Activated naive CD4-positive, alpha-beta T cell treated with Interleukin-2 at 50 U/mL for 16 hours (primary cell): ENCODE measurements at regions not wholly inside any gene's neighbourhood (a gene's known extent, or its start where the extent isn't known, plus 50 kb on each side); places are given as distances from the start of the nearest gene placed in this dataset.
"Not testable (repeated sequence)": the region's sequence is repeated elsewhere in the genome, so short reads cannot be mapped to it uniquely, and the experiment has no call there.

ENCODE experiments used
- DNase-seq: peaks from one replicate; pipeline ENCODE4 v3.0.0-alpha.2; 2020

DNA sequence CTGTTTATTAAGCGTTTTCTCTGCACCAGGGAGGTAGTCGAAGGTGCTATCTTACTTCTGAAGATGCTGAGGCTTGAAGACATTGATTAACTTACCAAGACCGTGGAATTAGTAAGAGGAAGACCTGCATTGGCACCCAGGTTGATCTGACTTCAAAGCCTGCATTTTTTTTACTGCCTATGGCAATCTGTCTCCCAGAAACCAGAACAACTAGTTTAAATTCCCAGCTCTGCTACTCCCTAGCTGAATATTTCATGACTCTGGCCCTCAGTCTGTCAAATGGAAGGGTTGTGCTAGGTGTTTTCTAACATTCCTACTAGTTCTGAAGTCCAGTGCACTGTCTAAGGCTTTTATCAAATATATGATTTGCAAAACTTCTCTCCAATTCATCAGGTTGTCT, 52.0 kb upstream of the GRAMD1B start:
- no peak for DNase-seq

DNA sequence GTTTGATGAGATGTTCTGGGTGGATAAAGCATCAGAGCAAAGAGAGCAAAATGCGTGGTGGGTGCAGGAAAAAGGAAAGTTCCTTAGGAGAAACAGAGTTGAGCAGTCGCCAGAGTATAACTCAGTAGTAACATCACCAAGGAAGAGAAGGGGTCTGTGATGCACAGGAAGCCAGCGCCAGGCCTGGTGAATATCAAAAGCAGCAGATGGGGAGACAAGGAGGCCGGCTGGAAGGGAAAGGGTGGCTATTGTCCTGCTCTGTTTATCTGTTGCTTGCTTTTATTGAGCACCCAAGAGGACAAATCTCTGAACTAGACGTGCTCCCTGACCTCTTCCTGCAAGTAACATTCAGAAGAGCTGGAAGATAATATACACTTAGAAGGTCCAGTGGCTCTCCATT, 52.7 kb upstream of the GRAMD1B start:
- no peak for DNase-seq

DNA sequence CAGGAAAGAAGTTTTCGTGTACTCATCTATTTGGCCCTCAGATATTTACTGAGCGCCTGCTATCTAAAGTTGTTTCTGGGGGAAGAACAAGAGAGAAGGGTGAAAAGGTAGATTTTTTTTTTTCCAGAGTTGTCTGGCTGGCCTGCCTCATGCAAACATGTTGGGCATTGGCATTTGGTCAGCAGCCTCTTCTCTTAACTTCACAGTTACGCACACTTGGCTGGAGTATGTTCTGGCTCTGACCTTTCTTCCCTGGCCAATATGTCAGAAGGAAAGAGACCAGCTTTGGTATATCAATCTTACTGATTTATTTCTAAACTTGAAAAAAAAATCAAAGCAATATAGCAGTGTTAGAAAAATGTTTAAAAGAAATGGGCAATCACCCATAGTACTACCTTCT, 54.2 kb upstream of the GRAMD1B start:
- DNase-seq: no peak

DNA sequence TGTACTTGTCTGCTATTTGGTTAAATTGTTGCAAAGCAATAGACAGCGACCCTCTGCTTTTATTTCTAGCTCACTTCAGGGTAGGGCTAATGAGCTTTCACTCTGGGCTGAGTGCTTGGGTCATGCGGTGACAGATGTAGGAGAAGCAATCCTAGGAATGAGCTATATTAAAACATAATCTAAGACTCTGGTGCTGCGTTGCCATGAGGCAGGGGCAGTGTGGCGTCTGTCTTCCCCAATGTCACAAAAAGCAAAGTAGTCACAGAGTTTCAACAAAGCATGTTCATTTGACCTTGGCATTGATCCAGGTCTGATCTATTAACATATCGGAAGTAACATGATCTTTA, 55.5 kb upstream of the GRAMD1B start:
- no peak for DNase-seq

DNA sequence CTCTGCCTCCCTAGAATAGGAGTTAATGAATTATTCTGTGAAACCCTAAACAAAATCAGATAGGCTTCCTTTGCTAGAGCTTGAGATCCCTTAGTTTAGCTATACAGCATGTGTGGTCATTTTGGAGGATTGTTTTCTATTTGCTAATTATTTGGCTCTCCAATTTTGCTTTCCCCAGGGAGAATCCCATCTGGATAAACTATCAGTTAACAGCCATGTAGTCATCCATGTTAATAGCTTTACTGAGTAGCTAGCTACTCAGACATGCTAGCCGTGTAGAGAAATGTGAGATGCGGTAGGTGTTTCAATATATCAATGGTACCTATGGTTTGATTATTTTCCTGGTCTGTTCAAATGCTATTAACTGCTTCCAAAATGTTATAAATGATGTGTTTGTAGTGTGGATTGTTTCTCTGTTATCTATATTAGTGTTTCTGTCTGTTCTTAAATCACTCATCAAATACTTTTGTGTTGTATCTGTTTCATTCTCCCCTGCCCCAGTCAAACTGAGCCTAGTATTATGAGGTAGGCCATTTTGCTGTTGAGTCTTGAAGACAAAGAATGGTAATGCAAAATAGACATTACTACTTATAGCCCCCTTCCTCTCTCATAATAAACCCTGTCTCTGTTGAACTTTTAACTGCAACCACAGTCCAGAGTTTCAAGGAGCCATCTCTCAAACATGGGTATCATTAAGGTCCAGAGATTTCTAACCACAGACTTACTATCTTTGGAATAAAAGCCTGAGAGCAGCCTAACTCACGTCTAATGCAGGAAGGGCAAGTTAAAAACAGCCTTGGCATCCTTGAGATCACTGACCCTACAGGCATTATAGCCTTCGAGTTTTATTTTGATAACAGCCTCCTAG, 56.1 kb upstream of the GRAMD1B start:
- DNase-seq: no peak

DNA sequence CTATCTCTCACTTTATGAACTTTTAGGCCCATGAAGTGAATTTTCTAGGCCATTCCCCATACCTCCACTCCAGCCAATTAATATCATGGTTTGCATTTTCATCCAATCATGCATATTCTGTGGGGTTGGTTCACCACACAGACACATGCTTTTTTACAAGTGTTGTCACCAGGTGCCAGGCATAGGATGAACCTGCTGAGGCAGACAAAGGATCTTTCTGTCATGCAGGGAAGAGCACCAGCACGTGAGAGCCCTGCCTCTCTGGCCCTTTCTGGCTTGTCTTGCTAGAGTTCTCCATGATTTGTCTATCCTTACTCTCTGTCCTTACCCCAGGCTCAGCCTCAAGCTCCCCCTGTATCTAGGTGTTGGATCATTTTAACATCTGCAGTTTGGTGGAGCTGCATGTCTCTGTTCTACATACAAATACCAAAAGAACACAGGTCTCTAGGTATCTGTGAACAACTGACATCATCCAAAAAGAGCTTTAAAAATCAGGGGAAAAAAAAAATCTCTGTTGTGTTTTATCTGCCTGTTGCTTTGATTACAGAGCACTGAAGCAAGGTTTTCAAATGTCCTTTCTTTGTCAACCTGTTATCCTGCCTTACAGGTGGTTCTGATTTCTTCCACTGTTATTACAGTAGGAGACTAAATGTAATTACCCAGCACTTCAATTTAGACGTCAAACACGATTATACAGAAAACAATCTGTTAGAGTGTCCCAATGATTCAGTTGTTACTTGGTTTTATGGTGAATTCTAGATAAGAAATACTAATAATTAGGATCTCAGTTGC, 58.4 kb upstream of the GRAMD1B start:
- no peak for DNase-seq

DNA sequence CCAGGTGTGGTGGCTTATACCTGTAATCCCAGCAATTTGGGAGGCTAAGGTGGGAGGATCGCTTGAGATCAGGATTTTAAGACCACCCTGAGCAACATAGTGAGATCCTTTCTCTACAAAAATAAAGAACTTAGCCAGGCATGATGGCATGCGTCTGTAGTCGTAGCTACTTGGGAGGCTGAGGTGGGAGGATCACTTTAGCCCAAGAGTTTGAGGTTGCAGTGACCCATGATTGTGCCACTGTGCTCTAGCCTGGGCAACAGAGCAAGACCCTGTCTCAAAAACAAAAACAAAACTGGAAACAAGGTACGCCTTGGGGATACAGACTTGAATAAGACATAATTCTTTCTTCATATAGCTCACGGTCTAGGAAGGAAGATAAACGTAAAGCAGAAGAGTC, 63.1 kb upstream of the GRAMD1B start:
- no peak for DNase-seq

DNA sequence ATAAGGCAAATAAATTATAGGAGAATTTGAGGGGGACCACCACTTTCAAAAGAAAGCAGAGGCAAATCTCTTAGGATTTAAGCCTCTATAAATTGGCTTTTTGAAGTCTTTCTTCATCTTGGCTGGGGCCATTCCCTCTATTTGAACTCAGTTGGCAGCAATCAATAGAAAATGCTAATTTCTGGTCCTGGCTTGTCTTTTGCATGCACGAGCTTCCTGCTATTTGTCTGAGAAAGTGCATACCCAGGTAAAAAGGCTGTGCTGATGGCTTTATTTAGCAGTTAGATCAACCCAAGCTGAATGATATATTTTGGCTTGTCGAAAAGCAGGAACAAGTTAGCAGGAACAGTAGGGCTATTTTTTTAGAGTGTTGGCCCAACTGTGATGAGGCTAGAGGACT, 64.1 kb upstream of the GRAMD1B start:
- no peak for DNase-seq

DNA sequence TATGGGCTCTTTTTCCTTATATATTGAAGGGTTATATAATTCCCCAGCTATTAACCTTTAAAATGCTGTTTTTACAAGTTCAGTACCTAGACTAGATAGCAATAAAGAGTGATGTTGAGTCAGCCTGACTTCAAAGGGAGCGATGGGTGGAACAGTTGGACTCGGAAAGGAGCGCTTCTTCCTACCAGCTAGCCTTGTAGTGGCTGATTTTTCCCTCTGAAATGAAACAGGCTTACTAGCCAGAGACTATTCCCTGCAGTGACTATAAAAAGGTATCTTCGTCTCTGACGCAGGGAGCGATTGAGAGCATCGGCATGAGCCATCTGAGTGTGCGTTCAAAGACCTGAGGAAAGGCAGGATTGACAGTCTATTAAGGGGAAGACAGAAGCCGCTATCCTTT, 66.0 kb upstream of the GRAMD1B start:
- no peak for DNase-seq

DNA sequence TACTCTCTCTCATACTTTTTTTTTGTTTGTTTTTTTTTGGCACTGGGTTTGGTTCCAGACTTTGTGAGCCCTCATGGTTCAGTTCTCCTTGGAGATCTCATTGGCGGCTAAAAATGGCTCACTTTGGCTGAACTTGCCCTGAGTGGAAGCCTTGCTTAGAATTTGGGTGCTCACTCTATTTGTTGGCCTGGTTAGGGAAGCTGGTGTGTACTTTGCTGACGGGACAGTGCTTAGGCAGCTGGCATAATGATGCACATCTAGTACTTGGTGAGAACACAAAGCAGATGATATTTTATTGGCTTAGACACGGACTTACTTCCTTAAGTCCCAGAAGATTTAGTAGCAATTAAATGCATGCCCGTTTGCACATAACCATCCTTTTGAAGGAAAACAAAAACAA, 66.5 kb upstream of the GRAMD1B start:
- DNase-seq: no peak

DNA sequence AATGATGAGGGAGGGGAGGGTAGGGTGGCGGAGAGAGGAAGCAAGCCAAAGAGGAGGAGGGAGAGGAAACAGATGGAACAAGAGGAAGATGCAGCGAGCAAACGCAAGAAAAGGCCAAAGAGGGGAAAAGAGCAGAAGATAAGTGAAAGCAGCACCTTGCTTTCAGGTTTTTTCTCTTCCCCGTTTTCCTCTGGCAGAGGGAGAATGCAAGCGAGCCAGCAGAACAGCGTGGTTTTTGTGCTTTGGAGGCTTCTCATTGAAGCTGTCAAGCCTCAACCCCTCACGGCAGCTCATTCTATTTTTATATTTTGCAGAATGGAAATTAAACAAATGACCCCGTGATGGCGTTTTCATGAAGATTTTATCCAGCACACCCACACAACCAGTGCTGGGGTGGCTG, 67.1 kb upstream of the GRAMD1B start:
- DNase-seq: no peak

DNA sequence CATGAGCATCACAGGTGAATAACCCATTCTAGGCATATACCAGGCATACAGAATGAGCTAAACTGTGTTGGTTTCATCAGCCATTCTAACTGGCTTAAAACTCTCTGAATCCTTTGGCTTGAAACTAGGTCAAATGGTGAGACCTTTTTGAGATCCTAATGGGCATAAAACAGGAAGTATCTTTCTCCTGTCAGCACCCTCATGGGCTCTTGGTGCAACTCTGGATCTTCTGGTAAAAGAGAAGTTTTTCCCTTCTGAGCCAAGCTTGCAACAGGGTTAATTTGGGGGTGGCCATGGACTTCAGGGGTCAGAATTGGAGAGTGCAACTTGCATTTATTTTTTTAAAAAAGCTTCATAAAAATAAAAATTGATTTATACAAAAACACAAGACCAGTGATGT, 67.9 kb upstream of the GRAMD1B start:
- DNase-seq: no peak

DNA sequence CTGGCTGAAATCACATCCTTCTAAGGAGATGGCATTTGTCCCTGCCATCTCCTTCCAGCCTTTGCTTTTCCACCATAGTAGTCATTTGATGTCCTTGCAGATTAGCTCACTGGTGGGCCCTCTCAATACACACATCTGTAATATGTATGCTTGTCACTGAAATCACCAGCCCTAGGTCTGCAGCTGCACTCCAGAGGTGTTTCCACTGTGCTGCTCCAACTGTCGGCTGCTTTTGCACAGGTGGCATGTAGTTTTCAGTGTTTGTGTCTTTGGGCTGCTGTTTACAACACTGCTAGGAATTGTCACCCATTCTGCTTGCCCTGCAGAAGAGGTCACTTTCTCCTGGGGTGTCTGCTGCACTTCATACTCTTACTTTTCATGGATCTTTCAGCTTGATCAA, 69.0 kb upstream of the GRAMD1B start:
- DNase-seq: no peak

DNA sequence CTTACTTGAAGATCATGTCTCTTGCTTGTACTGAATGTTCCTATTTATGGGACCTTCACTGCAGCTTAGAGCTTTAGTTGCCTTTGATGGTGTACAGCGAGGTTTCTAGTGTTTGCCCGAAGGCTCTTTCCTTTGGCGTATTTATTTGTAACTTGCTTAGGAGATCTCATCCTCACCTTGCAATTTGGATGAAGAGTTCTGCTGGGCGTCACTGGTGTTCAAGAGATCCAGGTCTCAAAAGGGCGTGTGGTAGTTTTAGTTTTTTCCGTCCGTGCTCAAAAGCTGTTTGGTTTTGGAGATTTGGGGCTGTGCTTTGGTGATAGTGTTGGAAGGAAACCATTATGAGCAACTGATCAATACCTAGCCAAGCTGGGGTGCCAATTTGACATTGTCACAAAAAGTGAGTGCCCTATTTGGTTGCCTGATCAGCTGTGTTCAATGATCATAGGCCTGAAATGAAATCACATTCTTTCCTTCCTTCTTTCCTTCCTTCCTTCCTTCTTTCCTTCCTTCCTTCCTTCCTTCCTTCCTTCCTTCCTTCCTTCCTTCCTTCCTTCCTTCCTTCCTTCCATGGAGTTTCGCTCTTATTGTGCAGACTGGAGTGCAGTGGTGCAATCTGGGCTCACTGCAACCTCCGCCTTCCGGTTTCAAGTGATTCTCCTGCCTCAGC, 69.7 kb upstream of the GRAMD1B start:
- no peak for DNase-seq

DNA sequence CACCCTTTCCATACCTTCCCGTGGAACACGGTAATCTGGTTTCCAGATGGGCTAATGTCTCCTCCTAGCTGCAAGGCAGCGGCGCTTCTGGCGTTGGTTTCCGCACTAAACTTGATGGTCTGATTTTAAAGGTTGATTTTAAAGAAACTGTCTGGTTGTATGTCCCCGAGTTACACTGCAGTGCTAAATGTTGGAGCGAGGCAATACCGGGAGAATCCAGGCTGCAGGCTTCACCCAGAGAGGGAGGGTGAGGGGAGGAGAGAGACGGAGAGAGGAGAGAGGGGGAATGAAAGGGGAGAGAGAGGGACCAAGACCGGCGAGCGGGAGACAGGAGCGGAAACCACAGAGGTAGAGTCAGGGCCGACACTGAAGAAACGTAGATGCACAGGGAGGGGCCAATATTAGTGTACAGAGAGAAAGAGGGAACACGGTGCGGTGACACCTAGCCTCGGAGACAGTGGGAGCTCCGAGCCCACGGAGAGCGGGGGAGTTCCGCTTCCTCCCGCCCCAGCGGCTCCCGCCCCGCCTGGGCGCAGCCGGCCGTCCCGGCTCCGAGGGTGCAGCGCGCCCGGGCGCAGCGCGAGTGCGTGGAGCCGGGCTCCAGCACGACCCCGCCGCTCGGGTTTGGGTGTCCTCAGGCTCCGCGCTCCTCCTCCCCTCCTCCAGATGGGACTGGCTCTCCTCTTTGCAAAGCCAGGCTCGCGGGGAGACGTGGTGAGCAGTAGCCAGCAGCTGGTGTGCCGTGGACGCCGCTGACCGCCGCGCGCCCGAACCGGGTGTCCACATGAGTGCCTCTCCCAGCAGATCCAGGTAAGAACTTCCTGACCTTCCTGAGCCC, 71.9 kb upstream of the GRAMD1B start:
- peak; percentile 35 for DNase-seq

DNA sequence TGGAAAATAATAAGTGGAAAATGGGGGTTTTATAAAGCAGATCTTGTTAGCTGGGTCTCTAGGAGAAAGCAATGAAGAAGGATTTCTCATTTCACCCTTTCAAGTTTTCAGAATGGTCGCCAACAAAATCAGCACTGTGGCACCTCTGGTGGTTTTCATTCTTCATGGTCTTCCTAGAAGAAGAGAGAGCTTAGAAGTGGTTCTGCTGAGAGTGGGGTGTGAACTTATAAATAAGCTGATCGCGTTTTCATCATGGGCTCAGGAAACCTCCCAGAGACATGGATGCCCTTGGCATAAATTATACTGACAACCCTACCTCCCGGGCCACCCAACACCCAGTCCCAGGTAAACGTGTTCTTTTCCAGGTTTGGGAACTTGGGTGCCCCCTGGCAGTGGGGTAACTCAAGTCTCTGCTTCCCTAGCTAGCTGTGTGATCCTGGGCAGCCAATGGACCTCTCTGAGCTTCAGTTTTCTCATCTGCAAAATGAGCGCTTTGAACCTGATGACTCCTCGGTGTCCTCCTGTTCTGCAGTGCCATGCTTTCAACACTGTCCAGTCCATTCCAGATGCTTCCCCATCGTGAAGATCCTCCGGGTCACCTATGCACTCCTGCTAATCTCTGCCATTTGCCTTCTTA, 72.6 kb upstream of the GRAMD1B start:
- no peak for DNase-seq

DNA sequence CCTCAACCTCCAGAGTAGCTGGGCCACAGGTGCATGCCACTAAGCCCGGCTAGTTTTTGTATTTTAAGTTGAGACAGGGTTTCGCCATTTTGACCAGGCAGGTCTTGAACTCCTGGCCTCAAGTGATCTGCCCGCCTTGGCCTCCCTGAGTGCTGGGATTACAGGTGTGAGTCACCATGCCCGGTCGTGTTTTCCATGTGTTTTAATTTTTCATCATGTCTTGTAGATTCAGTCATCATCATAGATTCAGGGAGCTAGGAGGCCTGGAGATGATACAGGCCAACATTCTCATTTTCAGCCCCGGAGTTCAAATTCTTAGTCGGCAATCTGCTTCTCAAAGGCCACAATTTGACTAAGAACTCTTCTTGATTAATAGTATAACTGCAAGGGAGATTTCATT, 73.5 kb upstream of the GRAMD1B start:
- DNase-seq: peak; percentile 10

DNA sequence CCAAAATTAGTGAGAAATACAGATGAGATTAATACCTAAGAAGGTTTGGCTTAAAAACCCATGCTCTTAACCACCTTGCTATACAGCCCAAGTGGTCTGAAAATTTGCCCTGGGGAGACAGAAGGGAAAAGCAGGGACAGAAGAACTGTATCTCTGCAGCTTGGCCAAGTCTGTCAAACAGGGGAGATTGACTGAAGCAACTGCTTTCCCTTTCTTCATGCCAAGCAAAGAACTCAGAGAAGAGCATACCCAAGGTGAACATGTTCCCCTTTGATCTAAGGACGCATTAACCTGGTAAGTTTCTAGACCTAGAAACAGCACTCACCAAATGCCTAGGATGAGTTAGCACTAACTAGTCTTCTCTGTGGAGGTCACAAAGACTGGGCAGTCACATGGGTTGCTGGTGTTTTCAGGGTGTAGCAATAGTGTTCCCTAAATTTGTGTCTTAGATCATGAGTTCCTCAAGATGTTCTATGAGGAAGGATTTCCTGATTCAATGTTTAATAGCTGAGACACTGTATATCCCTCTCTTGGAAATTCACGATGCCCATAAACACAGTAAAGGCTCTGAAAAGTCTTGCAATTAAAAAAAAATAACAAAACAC, 75.6 kb upstream of the GRAMD1B start:
- no peak for DNase-seq

DNA sequence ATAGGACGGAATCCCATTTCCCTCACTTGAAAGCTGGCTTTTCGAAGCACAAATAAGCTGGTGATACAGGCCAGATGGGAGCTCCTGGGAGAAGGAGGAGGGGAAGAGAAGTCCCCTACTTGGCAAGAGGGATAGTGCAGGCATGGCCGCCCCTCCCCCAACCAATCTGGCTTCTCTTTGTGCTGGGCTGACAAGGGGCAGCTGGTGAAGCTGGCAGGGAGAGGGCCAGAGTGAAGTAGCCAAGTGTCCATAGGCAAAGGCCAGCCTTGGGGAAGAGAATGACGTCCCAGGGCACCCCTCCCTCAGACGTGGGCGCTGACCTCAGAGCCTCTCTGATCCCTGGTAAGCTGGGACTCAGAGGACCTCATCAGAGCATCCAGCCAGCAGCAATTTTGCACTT, 78.7 kb upstream of the GRAMD1B start:
- DNase-seq: no peak

DNA sequence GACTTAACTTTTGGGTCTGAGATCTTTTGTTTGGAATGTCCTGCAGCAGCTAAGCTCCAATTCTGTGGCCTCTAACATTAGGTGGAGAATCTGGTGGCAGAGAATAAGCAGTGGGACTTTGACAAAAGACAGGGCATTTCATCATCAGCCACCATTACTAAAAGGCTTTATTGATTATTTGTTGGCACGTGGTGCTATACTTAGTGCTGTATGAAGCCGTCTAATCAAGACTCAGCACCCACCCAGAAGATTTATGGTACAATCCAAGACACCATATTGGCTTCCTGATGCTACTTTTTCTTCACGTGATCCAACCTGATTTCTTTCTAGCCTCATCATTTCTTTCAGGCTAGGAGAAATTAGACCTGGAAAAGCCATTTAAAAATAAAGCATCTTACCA, 80.7 kb upstream of the GRAMD1B start:
- DNase-seq: no peak

DNA sequence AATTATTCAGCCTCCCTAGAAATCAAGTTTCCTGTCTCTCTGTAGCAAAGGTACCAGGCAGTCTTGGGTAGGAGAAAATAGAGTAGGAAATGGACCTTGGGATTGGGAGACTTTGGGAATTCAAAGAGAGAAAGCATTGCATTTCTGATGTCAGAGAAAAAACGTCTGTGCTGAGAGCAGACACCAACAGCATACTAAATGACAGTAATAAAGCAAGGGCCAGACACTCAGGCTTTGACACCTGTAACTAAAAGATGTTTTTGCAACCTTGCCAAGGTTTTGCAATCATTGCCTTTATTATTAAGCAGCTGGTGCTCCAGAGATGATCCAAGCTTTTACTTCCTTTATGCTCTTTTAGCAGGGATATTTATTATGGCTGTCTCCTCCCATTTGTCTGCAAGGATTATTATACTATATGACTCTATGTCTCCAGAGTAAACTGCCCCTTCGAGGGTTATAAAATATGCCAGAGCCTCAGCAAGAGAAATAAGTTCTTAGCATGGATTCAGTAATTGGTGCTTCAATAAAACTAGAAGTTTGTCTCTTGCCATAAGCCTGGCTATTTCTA, 85.2 kb upstream of the GRAMD1B start:
- no peak for DNase-seq

DNA sequence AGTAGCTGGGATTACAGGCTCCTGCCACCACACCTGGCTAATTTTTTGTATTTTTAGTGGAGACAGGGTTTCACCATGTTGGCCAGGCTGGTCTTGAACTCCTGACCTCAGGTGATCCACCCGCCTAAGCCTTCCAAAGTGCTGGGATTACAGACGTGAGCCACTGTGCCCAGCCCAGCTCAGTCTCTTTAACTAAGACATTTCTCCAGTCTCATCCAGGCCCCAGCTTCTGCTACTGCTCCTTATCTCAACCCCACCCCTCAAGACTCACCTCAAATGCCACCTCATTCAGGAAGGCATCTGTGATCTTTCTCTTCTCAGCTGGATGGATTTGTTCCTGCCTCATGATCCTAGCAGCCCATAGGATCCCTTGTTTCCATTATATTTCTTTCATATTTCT, 85.9 kb upstream of the GRAMD1B start:
- DNase-seq: not testable (repeated sequence)
